ENCODE measurements at regions not wholly inside any gene's neighbourhood (a gene's known extent, or its start where the extent isn't known, plus 50 kb on each side); places are given as distances from the start of the nearest gene placed in this dataset.

DNA sequence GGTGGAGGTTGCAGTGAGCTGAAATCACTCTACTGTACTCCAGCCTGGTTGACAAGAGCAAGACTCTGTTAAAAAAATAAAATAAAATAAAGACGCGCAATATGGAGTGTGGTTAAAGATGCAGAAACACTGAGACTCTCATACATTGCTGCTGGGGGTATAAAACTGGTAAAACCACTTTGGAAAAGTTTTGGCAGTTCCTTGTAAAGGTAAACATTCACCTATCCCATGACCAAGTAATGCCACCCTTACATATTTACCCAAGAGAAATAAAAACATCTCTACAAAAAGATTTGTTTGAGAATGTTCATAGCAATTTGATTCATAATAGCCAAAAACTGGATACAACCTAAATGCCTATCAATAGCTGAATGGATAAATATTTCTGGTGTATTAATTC, 398.5 kb downstream of the PDCD6IP start:
- DNase-seq: no peak

DNA sequence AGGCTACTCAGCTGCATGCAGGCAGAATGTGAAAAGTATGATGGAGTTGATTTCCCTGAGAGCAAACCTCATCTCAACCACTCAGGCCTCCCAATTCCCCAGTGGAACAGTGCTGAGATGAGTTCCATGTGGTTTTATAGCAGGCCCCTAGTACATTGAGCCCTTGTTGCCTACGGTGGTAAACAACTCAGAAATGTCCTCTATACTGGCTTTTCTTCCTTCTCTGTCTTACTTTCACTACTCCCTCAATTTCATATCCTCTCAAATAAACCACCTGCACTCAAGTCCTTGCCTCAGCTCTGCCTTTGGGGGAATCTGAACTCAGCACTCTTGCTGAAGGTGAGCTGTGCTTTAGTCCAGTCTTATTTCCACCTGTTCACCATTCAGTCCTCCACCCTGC, 399.9 kb downstream of the PDCD6IP start:
- DNase-seq: no peak

DNA sequence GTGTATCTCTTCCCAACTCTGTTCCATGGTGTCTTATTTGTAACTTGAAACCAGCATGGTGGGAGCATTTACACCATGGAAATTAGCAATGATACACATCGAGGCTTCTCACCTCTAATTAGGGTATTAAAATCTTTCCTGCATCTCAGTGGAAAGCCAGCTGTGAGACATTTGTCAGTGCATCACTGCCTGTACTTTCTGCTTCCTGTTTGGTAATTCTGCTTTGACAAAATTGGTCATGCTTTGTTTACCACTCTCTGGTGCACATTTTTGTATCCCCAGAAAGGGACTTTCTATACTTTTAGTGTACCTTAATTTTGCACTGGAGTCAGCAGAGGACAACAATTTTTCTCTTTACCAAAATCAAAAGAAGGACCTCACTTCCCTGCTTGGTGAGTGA, 402.1 kb downstream of the PDCD6IP start:
- DNase-seq: no peak

DNA sequence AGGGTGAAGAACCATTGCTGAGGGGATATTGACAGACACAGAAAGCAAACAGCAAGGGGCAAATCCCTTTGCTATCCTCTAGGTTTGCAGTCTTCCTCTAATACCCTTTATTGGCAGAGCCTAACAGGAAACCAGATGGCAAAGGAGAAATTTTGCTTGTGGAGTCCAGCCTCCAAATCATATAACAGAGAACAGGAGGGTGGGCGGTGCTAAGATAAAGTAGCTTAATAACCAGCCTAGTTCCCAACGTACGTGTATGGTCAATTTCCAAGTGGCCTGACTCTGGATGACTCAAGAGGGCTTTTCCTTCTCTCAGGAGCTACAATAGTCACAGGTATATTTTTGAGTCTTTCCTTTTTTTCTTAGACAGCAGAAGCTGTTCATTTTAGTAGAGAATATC, 404.5 kb downstream of the PDCD6IP start:
- DNase-seq: no peak

DNA sequence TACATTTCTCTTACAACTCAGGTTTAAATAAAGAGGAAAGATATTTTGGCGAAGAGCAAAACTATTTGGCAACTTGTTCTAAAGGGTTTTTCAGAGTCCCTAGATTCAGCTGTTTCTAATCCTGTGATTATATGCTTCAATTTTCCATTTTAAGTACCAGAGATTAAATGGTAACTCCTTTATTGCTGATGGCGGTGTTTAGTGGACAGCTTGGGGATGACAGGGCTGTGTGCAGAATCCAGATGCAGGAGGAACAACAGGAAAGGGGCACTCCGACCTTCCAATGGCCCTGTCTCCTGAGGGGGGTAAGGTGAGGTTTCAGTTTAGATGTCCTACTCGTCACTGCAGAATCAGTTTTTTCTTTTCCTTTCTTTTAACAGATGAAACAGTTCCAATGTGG, 405.0 kb downstream of the PDCD6IP start:
- no peak for DNase-seq

DNA sequence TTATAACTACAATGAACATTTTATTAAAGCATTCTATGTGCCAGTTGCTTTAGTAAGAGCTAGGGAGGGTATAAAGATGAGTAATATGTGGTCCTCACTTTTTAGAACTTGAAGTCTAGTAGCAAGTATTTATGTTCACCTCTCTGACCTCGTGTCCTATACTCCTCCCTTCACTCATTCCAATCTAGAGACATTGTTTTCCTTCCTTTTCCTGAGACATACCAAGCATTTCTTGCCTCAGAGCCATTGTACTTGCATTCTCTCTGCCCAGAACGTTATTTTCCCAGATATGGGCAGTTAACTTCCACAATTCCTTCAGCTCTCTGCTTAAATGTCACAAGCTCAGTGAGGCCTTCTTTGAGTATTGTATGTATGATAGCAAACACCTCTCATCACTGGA, 408.6 kb downstream of the PDCD6IP start:
- no peak for DNase-seq

DNA sequence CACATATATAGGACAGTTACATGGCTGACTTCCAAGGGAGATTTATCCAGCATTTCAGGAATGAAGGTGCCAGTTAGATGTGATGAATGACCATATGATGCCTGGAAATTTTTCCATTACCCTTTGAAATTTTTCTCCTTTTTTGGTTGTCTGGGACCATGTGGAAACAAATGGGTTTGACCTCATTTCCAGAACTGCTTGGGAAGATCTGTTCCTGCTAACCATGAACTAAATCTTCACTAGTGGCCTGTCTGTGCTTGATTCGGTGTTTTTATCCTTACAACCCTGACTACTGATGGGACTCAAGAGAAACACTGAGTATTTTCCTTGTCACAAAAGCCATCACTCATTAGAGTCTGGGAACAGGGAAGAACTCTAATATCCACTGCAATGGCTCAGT, 409.4 kb downstream of the PDCD6IP start:
- DNase-seq: no peak

DNA sequence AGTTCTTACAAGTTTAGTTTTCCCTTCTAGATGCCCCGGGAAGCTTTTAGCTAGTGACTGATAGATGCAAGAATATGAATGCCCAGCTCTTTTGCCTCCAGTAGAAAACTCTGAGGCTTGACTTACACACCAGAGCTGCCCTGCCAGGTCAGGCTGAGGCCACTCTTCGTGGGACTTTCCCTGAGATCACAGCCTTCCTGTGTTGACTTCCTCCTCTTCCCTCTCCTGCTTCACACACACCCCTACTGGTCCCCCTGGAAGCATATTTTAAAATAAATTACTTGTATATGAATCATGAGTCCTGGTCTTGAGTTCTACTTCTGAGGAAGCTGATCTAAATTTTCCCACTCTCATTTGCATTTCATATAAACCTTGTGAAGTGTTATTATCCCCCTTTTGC, 413.7 kb downstream of the PDCD6IP start:
- DNase-seq: no peak

DNA sequence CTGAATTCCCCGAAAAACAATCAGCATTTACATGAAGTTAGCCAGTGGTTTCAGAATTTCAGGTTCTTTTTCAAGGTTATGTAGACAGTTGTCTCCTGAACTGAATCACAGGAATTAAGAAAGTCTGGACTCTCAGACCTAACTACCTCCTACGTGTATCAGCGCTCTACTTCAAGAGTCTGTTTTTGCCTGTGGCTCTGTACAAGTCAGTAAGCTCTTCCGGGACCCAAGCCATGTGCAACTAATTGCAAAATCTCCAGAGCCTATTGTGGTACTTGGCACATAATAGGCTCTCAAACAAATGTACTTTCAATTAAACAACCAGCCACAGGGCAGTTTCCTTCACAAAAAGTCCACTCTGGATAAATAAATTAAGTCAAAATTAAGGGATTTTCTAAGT, 414.2 kb downstream of the PDCD6IP start:
- DNase-seq: no peak

DNA sequence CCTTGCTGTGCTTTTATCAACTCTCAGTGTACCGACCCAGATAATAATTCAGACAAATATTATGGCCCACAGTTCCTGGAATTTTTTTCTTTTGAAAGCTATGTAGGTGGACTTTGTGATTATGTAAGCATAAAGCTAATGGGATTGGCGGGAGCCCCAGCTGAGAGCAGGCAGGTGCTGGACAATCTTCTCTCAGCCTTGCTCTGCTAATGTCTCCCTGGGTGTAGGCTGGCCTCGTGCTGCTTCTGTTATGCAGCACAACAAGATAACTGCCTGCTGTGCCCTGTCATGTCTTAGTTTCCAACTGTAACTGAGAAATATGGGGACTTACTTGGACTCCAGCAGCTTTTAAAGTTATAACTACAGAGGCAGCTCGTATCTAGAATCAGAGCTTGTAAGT, 415.0 kb downstream of the PDCD6IP start:
- no peak for DNase-seq

DNA sequence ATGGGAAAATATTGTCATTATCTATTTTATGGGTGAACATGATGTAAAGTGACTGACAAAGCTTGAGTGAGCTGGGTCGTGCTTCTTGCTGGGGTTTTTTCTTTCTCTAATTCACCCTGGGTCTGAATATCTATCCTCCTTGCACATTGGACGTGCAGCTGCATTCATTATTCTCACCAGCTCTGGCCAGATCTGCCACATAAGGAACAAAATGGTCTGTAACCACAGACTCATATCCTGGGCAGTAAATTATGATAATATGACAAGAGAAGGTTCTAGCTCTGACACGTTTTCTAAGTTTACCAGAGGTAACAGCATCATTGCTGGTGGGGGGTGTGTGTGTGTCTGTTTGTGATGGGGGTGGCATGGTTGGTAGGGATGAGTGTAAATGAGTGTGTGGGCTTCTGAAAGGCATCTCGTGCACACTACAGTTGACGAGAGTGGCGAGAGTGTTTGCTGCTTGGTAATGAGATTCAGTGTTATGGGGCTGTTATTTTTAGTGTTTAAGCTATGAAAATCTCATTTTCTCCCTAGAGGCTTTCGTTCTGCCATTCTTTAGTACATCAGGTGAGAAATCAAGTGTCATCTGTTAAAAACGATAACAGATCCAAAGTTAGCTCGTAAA, 418.4 kb downstream of the PDCD6IP start:
- no peak for DNase-seq

DNA sequence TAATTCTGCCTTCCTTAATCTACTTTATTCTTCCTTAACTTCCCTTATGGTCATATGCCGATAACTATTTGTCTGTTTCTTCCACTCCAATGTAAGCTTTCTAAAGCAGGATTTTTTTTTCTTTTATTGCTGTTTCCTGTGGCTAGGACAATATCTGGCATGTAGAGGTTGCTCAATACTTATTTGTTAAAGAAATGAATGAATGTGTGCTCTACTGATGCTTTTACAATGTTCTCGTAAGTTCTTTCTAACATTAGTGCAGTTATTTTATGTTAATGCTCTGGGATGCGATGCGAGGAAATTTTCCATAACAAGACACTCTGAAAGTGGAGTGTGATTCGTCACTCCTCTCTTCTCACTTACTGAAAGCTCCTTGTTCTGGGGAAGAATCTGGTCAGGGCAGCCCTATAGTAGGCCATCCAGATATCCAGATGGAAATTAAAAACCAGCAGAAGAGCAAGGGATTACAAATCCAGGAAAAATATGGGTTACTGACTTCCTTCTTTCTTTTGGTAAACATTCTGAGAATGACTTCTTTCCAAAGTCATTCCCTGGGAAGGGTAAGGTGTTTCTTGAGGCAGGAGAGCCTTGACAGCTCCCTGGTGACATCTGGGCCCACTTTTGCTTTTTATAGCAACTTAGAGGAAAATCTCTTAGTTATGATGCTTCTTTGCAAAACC, 420.4 kb downstream of the PDCD6IP start:
- DNase-seq: no peak

DNA sequence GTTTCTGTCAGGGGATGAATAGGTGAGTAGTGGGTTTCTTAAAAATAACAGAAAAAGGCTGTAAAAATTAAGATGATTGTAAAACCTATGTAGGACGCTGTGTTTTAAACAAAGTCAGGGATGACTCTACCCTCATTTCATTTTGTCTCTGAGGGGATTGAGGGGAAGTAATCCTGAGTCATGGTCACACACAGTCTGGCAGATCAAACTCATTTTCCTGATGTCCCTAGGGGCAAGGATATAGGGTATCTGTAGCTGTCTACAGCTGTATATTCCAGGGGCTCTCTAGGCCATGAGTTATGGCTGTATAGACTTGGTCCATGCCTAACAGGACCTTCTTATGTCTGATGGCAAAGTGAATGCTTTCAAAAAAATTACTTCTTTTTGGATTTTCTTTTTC, 421.1 kb downstream of the PDCD6IP start:
- no peak for DNase-seq

DNA sequence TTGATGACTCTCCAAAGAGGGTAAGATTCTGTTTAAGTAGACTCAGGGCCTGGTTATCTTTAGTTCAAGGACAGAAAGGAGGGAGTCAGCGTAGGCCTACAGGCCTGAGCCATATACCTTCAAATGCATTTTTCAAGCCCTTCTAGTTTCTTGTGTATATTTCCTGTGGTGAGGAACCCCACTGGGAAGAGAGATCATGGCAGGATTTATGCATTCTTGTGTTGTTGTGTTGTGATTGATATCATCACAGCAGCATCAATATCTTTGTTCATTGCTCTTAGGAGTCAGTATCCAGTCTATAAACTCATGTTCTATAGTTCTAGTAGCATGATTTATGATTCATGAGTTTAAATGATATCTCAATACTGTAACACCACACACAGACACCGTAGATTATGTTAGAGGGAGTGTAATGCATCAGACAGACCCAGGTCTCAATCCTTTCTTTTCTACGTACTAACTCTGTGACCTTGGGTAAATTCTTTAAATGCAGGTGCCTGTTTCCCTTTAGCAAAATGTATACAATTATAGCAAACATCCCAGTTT, 427.5 kb downstream of the PDCD6IP start:
- no peak for DNase-seq

DNA sequence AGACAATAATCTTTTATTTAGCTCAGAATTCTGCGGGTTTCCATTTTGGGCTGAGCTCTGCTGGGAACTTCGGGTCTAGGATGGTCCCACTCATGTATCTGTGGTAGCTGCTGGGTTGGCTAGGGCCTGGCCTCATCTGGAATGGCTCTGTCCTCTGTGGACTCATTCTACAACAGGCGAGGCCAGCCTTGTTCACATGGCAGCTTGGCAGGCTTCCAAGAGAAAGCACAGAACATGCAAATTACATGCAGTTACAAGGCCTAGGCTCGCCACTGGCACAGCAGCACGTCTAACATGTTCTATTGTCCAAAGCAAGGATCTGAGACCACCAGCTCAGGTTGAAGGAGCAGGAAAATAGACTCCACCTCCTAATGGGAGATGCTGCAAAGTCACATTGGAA, 431.4 kb downstream of the PDCD6IP start:
- DNase-seq: no peak

DNA sequence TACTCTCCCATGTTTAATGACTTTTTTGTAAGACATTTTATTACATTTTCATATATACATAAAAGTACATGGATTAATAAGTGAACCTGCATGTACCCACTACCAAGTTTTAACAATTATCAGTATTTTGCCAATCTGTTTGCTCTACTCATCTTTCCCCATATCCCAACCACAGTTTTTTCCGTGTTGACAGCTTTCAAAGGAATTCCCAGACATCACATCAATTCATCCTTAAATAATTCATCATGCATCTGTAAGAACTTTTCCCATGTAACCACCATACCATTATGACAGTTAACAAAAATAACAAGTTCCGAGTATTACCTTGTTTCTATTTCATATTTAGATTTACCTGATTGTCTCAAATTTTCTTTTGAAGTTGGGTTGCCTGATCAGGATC, 436.7 kb downstream of the PDCD6IP start:
- DNase-seq: no peak

DNA sequence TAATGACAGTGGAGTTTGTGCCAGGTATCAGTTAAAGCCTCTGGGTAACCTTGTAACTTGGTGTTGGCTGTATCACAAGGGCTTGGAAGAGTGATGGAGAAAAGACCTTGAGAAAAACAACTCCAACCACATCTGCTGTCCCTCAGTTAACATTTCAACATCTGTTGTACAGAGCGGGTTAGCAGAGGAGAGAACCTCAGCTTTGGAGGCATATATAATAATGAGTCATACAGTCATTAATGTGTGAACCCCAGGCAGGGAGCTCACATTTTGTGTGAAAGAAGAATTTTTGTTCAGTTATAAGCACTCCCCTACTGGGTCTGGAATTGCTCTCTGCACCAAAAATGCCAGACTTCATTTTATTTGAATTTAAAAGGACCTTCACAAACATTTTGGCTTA, 439.5 kb downstream of the PDCD6IP start:
- DNase-seq: no peak

DNA sequence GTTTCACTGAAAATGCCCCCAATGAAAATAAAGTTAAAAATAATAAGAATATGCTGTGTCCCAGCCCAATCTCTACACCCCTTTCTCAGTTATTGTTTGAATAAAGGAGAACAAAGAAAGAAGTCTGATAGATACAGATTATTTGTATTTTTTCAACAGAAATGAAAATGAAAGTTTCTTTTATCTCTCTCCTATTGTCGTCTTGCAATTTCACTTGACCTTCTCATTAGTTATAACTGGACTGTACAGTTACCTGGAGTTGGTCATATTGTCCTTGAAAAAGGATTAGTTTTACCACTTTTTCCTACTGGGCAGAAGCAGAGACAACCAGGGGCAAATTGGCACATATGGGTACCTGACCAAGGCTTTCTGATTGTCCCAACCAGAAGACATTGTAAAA, 440.0 kb downstream of the PDCD6IP start:
- DNase-seq: no peak

DNA sequence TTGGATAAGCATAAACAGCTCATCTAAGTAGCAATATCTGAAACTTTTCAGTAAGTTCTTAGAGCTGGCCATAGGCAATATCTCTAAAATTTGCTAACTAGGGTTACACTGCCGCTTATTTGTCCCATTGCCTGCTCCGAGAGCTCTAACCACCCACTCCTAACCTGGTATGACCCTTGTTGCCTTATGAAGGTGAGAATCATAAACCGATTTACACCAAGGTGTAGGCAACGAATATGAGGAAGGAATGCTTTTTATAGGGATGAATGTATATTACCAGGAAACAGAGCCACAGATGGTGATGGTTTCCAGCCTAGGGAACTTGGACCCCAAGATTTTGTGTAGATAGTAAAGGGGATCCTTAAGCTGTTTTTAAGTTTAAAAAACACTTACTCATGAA, 440.9 kb downstream of the PDCD6IP start:
- DNase-seq: no peak

DNA sequence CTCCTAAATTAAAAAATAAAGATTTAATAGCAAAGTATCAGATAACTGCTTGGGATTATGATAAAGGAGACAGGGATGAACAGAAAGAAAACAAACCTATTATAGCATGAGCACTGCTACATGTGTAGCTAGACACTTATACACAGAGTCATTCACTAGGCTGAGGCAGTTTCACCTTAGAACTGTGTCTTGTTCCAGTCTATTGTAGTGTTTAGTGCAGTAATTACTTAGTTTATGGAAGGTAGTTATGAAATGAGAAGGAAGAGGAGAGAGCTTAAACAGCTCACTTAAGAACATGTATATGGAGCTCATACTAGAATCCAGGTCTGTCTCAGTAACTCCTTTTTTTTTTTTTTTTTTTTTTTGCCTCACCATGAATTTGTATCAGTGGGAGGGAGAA, 441.4 kb downstream of the PDCD6IP start:
- no peak for DNase-seq

DNA sequence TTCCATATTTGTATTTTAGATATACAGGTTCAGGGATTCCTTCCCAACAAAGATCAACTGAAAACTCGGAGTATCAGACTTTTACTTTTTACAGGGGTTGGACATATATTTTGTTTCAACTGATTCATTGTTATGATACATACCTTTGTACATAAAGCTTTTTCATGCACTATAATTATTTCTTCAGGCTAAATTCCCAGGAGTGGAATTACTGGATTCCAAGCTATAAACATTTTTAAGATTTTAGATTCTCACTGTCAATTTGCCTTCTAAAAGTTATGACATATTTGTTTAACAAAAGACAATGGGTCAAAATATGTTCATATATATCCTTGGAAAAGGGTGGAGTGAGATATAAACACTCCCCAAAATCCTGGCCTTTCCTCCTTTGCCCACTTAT, 449.0 kb downstream of the PDCD6IP start:
- no peak for DNase-seq

DNA sequence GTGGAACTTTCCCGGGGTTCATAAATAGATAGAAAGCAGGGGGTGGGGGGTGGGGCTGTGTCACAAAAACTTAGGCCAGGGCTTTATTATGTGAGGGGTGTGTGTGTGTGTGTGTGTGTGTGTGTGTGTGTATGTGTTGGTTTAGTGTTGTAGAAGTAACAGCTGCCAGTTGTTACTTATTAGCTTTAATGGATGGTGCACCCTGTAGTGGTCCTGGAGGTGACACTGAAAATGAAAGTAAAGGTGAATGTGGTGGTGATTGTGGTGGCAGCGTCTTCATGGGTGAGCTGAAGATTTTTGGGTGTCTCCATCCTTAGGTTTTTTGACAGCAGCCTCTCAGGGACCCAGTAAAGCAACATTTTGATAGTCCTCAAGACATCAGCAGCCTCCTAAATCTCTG, 449.9 kb downstream of the PDCD6IP start:
- no peak for DNase-seq

DNA sequence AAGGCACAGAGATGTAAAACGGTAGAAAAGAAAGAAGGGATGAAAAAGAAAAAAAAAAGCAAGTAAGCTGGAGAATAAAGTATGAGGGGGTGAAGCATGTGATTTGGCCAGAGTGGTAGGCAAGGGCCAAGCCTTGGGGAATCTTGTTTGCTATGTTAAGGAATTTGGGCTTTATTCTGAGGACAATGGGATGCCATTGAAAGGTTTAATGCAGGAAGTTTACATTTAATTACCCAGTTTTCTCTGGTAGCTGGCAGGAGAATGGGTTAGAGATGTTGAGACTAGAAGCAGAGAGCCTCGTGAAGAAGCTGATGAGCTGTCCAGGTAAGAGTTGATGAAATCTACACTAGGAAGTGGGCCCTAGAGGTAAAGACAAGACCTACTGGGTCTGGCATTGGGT, 455.9 kb downstream of the PDCD6IP start:
- DNase-seq: no peak

DNA sequence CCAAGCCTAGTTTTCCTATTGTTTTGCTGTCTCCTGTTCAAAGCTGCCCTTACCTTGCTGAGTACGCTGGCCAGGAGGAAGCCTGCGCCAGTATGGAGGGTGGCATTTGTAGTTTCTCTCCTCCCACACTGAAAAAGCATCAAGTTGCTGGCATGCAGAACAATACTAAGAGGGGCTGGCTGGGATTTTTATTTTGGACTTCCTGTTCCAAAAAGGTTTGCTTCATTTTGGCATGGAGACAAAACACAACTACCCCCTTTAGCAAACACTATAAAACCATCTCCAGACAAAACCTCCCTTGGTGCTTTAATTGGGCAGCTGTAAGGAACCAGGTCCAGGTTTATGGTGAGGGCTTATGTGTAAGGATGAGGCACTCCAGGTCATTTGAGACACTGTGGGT, 457.6 kb downstream of the PDCD6IP start:
- no peak for DNase-seq

DNA sequence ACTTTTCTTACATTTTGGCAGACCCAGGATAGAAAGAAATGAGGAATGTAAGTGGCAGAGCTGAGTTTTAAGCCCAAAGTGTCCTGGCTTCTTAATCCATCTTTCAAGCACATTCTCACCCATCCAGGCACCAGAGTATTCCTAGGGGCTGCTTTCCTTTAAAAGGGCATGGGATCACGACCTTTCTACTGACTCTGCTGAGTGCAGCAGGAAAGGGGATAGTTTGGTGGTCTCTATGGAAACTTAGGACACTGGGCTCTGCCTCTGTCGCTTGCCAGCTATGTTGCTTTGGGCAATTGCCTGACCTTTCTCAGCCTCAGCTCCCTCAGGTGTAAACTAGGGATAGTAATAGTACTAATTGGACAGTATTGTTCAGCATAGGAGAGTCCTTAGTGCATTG, 458.4 kb downstream of the PDCD6IP start:
- DNase-seq: no peak

Measured in hindlimb muscle (tissue), 1 donor.